ENCODE measurements at regions not wholly inside any gene's neighbourhood (a gene's known extent, or its start where the extent isn't known, plus 50 kb on each side); places are given as distances from the start of the nearest gene placed in this dataset.

DNA sequence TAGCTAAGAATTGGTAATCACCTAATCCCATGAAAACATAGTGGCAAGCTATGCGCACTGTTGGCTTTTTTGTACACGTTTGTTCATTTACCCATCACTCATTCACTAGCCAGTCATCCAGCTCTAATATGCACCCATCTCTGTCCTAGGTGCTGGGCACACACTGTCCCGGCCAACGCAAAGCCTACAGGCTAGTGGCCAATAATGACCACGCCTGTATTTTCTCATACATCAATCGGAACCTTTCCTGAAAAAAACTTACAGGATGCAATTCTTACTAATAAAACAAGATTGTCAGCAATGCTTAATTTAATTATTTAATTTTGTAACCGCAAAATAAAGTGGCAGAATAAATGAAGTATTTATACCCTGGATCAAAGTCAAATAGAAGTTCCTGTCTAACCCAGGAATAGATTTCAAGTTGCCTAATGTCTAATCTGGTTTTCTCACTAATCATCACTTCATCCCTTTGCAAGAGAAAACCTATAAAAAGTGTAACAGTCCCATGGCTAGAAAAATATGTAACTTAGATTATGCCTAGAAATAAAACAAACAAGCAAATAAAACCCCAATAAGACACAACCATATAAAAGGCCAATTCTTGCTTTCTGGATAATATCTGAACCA is 143.3 kb upstream of the BLID start (continued):
- TF ChIP-seq, protein P1, sequence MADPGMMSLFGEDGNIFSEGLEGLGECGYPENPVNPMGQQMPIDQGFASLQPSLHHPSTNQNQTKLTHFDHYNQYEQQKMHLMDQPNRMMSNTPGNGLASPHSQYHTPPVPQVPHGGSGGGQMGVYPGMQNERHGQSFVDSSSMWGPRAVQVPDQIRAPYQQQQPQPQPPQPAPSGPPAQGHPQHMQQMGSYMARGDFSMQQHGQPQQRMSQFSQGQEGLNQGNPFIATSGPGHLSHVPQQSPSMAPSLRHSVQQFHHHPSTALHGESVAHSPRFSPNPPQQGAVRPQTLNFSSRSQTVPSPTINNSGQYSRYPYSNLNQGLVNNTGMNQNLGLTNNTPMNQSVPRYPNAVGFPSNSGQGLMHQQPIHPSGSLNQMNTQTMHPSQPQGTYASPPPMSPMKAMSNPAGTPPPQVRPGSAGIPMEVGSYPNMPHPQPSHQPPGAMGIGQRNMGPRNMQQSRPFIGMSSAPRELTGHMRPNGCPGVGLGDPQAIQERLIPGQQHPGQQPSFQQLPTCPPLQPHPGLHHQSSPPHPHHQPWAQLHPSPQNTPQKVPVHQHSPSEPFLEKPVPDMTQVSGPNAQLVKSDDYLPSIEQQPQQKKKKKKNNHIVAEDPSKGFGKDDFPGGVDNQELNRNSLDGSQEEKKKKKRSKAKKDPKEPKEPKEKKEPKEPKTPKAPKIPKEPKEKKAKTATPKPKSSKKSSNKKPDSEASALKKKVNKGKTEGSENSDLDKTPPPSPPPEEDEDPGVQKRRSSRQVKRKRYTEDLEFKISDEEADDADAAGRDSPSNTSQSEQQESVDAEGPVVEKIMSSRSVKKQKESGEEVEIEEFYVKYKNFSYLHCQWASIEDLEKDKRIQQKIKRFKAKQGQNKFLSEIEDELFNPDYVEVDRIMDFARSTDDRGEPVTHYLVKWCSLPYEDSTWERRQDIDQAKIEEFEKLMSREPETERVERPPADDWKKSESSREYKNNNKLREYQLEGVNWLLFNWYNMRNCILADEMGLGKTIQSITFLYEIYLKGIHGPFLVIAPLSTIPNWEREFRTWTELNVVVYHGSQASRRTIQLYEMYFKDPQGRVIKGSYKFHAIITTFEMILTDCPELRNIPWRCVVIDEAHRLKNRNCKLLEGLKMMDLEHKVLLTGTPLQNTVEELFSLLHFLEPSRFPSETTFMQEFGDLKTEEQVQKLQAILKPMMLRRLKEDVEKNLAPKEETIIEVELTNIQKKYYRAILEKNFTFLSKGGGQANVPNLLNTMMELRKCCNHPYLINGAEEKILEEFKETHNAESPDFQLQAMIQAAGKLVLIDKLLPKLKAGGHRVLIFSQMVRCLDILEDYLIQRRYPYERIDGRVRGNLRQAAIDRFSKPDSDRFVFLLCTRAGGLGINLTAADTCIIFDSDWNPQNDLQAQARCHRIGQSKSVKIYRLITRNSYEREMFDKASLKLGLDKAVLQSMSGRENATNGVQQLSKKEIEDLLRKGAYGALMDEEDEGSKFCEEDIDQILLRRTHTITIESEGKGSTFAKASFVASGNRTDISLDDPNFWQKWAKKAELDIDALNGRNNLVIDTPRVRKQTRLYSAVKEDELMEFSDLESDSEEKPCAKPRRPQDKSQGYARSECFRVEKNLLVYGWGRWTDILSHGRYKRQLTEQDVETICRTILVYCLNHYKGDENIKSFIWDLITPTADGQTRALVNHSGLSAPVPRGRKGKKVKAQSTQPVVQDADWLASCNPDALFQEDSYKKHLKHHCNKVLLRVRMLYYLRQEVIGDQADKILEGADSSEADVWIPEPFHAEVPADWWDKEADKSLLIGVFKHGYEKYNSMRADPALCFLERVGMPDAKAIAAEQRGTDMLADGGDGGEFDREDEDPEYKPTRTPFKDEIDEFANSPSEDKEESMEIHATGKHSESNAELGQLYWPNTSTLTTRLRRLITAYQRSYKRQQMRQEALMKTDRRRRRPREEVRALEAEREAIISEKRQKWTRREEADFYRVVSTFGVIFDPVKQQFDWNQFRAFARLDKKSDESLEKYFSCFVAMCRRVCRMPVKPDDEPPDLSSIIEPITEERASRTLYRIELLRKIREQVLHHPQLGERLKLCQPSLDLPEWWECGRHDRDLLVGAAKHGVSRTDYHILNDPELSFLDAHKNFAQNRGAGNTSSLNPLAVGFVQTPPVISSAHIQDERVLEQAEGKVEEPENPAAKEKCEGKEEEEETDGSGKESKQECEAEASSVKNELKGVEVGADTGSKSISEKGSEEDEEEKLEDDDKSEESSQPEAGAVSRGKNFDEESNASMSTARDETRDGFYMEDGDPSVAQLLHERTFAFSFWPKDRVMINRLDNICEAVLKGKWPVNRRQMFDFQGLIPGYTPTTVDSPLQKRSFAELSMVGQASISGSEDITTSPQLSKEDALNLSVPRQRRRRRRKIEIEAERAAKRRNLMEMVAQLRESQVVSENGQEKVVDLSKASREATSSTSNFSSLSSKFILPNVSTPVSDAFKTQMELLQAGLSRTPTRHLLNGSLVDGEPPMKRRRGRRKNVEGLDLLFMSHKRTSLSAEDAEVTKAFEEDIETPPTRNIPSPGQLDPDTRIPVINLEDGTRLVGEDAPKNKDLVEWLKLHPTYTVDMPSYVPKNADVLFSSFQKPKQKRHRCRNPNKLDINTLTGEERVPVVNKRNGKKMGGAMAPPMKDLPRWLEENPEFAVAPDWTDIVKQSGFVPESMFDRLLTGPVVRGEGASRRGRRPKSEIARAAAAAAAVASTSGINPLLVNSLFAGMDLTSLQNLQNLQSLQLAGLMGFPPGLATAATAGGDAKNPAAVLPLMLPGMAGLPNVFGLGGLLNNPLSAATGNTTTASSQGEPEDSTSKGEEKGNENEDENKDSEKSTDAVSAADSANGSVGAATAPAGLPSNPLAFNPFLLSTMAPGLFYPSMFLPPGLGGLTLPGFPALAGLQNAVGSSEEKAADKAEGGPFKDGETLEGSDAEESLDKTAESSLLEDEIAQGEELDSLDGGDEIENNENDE (IDR thresholded peaks at IDR 0.05; ENCODE audit: insufficient replicate concordance, low read length) = no peak
- TF ChIP-seq SP2 (IDR thresholded peaks at IDR 0.05; ENCODE audit: low read length) = no peak

Data from H1 (cell line).